Gastroesophageal sphincter (tissue), 3 donors: ENCODE measurements at regions not wholly inside any gene's neighbourhood (a gene's known extent, or its start where the extent isn't known, plus 50 kb on each side); places are given as distances from the start of the nearest gene placed in this dataset.

ENCODE experiments used
- CTCF ChIP-seq, 4 experiments: fragments of 200-600 bp in 2 of 4; fragments of 450-650 bp in 2 of 4; sonication (generic) in 1 of 4; IDR thresholded peaks; one replicate each; pipeline ENCODE4 v1.5.1; 2017 to 2019; ENCODE audit warnings: antibody characterized with exemption in 4 of 4, mild to moderate bottlenecking in 2 of 4, moderate library complexity in 2 of 4
- EP300 ChIP-seq: sonication (generic); formaldehyde crosslinking; IDR thresholded peaks from one replicate; pipeline ENCODE4 v1.6.1; 2017; ENCODE audit warnings: antibody characterized with exemption, mild to moderate bottlenecking
- POLR2A ChIP-seq, 2 donors: fragments of 450-650 bp; IDR thresholded peaks; one replicate each; pipeline ENCODE4 v1.6.1; 2017; ENCODE audit warnings: antibody characterized with exemption in 2 of 2, mild to moderate bottlenecking in 2 of 2, moderate library complexity in 1 of 2
- POLR2AphosphoS5 ChIP-seq: sonication (generic); formaldehyde crosslinking; IDR thresholded peaks from one replicate; pipeline ENCODE4 v1.6.1; 2017; ENCODE audit warnings: antibody characterized with exemption

- TF ChIP-seq POLR2A (IDR thresholded peaks at IDR 0.05), result no peak
- no peak for TF ChIP-seq CTCF (IDR thresholded peaks at IDR 0.05)
- no peak for TF ChIP-seq EP300
- no peak for TF ChIP-seq POLR2AphosphoS5
These were observed 498.9 kb upstream of the TGFBR2 start for GRCh38 chr3:30107531-30107930.
